RPMI7951 (cell line): ENCODE measurements at regions not wholly inside any gene's neighbourhood (a gene's known extent, or its start where the extent isn't known, plus 50 kb on each side); places are given as distances from the start of the nearest gene placed in this dataset.

Experiments
- DNase-seq: peaks from one replicate; pipeline ENCODE4 v3.0.0-alpha.2; 2012; ENCODE audit warnings: low read depth

DNA sequence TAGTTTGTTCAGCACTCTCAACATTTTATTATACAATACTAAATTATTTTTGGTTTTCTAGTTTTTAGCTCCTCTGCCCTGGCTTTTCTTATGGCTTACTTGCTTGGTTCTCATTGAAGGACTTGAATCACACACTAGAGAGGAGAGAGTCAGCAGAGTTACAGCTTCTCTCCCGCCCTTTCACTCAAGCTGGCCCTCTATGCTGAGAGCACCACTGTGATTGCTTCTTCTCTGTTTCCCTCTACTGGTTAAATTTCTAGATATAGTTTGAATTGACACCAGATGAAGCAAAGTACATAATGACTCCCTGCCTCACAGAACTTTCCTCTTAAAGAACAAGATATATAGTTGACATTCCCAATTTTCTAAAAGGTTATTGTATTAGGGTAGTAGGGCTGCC, 767.3 kb upstream of the SORCS1 start:
- no peak for DNase-seq

DNA sequence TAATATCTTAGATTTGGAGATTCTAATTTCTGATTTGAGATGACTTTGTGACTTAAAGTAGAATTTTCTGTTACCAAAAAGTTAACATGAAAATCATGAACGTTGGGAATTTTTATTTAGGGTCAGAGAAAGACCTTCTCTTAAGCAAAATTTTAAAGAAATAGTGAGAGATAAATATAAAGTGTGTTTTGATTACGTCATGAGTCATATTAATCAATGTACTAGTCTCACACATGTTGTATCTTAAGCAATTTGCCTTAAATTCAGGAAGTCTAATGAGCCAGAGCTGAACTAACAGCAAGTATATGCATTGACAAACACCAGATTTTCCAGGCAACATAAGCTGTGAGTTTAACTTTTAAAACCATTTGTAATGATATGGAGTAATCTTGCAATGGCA, 765.5 kb upstream of the SORCS1 start:
- no peak for DNase-seq

DNA sequence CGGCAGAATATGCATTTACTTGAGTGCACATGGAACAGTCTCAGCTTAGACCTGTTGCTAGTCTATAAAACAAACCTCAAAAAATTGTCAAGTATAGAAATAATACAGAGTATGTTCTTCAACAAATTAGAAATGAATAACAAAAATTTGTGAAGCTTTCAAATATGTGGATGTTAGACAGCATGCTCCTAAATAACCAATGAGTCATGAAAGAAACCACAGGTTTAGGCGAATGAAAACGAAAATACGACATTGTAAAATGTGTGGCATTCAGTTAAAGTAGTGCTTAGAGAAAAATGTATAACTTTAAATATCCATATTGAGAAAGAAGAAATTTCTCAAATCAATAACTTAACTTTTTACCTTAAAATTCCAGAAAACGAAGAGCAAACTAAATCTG, 760.0 kb upstream of the SORCS1 start:
- DNase-seq, result peak; percentile 49

DNA sequence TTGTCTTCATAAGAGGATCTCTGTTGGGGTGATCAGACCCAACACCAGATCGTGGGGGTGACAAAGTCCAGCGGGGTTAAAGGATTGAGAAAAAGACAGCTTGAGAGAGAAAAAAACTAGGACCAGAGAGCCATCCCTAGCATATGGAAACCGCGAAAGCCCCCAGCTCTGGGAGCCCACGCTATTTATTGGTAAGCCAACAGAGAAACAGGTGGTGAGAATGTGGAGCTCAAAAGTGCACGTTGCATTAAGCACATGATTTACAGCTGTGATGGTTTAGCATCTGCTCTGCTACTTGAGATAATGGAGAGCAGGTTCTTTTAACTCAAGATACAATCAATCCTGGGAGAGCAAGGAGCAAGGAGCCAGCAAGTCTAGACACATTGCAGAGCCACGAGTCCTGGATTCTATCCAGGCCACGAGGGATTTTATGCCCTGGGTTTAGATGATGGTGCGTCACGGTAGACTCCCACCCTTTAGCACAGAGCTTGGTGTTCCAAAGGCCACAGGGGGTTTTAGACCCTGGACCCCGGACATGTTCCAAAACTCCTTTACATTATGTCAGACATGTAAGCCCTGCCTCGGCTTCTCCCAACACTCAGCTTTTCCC, 755.2 kb upstream of the SORCS1 start:
- DNase-seq, result peak; percentile 41

DNA sequence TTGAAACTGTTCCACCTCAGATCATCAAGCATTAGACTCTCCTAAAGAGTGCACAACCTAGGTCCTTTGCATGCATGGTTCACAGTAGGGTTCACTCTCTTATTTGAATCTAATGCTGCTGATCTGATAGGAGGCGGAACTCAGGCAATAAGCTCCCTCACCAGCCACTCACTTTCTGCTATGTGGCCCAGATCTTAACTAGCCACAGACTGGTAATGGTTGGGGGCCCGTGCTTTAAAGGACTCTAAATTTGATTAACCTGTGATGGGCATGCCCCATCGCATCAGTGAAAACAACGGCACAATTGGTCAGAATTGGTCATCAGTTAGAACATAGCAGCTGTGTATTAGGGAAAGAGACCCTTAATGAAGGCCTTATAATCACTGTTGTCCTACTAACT, 753.7 kb upstream of the SORCS1 start:
- no peak for DNase-seq

DNA sequence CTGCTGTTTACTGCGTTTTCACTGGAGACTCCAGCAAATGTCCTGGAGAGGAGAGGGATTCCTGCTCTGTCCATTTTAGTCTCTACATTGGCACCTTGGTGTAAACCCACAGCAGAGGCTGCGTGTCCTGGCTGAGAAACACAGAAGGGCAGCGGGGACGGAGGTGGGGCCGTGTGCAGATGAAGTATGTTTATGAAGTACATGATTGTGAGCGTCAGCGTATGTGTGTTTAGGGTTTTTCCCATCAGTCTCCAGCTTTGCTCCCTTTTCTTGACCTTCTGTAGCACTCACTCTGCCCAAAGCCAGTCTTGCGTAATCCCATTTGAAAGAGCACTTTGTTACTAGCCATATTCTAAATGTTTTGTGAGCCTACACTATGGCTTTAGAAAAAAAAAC, 750.7 kb upstream of the SORCS1 start:
- DNase-seq, result peak; percentile 72

DNA sequence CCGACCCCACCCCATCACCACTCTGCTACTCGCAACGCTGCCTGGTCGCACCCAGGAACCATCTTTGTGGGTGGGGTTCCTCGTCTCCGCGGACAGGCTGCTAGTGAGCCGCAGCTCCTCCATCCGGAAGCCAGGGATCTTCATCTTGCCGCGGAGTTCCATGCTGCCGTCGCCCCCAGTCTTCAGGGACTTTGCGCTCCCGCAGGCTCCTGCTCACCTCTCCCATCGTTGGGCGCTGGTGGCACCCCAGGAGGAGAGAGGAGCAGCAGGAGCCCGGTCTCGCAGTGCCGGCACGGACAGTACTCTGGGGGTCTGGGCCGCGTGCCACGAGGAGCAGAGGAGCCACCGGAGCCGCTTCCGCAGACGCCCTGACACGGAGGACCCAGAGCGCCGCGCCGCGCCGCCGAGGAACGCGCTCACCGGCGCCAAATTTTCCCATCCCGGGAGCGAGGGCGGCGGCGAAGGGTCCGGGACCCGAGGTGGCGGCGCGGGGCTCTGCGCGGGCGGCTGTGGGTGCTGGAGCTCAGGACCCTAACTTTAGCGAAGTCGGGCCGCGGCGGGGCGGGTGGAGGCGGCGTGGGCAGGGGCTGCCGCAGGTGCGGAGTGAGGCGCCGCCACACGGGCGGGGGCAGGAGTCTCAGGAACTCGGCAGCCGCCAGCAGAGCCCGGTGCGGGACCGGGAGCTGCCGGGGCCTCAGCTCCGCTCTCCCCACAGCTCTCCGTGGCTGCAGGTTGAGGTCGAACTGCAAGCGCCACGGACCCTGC, 750.1 kb upstream of the SORCS1 start:
- DNase-seq, result peak; percentile 46

DNA sequence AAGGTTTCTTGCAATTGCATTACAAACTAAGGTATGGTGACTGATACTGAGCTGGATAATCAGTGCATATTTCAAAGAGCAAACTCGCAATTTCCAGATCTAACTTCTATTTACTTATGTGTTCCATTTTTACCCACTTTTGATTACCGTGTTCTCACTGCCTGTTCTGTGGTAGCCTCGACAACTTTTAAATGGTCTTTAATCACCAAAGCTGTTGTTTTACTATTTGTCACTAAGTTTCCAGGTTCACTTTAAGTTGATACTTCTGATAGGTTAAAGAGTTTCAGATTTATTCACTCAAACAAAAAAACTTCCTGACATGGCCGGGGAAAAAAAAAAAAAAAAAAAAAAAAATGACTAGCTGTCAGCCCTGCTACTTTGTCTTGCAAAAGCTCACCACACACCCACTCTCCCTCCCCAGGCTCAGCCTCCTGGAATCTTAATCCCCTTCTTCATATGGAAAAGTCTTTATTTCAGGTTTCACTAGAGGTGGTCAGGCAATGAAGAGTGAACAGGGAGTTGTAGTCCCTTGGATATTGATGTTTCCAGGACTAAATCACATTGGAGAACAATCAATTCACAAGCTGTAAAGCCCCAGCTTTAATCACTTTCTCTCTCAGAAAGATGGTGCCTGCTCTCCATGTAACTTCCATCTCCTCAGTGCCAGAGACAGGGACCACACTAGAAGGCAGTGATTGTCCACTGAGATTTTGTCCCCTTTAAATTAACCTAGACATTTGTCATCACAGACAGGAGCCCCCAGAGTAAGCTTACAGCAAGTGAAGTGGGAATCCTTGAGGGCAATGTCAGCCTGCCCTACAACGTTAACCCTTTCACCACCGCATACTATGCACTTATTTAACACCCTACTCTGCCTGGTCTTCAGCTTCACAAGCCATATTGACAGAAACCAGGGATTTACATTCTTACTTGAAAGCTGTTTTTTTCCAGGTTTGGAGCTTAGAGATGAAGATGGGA, 749.1 kb upstream of the SORCS1 start:
- DNase-seq, result no peak

DNA sequence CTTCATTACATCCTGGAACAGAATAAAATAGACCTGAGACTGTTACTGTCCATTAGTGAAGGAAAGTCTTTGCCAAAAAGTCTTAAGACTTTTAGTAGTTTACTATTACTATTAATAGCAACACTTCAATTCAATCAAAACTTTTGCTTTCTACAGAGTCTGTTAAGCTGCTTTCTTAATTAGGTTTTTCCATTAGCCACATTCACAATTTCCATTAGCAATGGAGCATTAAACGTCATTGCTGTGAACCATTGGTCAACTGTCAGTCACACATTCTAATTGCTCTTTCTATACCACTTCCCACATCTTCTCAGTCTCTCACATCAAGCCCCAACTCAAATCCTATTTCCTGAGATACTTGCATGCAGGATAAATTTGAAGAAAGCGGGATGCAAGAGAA, 736.6 kb upstream of the SORCS1 start:
- DNase-seq, result no peak

DNA sequence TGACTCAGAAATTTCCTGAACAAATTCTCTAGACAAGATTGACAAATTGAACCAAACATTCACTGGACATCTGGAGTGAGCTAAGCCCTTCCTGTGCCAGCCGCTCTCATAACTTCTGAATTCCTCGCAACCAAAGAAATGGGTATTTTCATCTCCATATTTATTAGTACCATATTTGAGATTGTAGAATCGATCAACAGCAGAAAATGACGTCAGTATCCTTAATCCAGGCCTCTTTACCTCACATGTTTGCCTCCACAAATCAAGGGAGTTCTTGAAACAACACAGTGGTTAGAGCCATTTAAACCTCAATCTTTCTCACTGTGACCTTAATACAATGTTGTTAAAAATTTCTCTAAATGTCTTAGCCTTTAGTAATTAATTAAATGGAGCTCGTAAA, 735.6 kb upstream of the SORCS1 start:
- no peak for DNase-seq

DNA sequence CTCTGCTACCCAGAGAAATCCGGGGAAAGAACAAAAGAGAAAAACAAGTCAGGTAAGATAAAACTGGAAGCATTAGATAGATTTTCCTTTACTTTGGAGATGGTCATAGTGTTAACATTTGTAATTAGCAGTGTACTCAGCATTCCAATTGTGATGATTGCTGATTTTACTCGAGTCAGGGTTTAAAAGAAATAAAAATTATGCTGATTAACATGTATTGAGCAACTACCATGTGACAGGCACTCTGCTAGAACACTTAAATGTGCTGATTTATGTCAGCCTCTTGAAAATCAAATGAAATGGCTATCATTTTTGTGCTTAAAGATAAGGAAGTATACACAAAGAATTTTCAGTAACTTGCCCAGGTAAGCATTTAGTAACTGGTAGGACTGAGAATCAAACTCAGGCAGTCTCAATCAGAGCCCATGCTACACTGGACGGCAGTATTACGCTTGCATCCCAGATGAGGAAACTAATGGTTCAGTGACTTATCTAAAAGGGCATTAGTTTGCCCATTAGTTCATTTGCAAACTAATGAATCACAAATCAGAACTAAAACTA, 735.1 kb upstream of the SORCS1 start:
- no peak for DNase-seq

DNA sequence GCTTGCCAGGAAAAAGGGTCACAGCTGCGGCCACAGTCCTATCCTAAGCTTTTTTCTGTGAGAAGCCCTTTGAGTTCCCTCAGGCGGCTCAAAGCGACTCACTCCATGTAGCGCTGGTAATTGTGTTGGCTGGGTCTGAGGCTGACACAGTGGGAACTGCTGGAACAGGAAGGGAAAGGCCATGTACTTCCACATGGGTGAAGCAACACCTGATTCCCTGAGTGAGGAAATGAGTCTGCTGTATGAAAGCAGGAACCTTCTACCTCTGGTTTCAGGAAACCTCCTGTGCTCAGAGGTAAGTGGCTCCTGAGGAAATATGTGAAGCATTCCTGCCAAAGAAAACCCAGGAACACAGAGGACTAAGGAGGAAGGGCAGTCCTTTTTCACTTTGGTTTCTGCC, 734.6 kb upstream of the SORCS1 start:
- peak; percentile 37 for DNase-seq

DNA sequence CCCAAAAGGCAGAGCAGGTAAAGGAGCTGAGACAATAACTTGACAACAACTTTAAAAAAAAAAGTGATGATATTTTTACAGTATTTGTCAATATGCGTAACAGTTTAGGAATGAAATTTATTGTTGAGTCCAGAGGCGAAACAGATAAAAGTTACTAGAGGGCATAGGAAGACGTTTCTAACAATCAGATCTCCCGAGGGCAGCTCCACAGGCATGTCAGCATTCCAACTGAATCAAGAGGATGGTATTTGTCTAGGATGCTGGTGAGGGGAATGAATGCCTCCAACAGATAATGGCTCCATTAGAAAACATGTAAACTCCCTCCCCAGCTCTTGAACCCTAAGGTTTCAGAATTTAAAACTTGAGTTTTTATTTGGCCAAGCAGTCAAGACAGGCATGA, 733.9 kb upstream of the SORCS1 start:
- no peak for DNase-seq

DNA sequence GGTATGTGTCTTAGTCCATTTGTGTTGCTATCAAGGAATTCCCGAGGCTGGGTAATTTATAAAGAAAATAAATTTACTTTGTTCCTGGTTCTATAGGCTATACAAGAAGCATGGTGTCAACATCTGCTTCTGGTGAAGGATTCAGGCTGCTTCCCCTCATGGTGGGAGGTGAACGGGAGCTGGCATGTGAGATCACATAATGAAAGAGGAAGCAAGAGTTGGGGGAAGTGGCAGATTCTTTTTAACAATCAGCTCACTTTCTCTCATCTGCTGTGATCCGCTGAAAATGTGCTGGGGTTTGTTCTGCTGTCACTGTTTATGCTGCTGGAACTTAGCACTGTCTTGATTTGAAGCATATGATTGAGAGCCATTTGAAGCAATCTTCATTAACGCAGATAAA, 730.0 kb upstream of the SORCS1 start:
- DNase-seq, result no peak

DNA sequence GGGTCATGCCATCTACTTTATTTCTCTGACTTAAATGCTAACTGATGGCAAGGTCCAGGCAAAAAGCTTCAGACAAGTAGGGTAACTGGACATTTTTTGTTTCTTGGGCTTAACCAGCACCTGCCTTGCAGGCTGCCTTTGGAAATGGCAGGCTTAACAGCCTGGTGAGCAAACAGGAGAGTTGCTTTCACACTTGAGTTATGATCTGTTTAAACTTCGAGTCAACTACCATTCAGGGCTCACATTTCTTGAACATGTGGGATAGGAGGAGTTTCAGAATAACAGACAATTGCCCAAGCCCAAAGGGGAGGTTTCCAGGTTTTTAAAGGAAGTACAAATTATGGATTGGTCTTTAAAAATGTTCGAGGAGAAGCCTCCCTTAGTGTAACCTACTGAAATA, 724.6 kb upstream of the SORCS1 start:
- DNase-seq, result no peak

DNA sequence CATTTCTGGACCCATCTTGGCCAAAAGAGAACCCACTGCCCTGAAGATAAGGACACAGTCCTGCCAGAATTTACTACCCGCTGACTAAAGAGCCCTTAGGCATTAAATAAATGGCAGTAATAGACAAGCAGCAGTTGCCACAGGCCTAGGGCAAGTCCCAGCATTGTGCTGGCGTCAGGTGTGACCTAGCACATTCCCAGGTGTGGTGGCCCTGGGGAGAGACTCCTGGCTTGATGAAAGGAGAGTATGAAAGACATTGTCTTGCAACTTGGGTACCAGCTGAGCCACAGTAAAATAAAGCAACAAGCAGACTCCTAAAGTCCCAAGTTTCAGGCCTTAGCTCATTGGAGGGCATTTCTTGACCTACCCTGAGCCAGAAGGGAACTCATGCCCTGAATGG, 715.7 kb upstream of the SORCS1 start:
- DNase-seq, result no peak

DNA sequence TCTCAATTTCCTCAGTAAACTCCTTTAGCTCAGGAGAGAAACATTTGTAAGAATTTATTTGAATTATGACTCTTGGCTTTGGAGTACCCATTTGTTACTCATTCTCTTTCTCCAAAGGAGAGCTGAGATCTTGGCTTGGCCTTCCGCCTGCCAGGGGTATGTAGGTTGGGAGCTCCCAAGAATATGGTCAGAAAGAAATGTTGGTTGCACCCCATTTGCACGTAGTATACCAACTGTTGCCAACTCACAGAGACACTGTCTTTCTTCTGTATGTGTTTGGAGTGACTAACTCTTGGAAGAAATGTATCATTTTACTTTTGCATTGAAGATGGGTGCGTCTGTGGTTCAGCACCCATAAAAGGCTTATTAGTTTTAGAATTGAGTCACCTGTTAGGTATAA, 708.5 kb upstream of the SORCS1 start:
- DNase-seq, result no peak

DNA sequence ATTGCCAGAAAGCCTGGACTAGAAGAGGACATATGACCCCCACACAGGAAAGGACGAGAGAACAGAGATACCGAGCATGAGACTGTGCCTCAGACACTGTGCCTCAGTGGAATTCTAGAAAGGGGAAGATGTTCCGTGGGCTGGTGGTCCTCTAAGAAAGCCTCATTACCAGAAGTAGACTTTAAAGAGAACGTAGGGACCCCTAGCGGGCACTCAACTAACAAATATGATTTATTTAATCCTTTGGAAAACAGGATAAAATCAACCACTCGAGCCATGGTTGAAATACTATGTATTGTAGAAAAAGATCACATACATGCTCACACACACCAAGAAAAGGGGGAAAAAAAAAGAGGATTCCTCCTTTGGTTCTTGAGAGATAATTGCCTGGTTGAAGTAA, 701.2 kb upstream of the SORCS1 start:
- peak; percentile 3 for DNase-seq

DNA sequence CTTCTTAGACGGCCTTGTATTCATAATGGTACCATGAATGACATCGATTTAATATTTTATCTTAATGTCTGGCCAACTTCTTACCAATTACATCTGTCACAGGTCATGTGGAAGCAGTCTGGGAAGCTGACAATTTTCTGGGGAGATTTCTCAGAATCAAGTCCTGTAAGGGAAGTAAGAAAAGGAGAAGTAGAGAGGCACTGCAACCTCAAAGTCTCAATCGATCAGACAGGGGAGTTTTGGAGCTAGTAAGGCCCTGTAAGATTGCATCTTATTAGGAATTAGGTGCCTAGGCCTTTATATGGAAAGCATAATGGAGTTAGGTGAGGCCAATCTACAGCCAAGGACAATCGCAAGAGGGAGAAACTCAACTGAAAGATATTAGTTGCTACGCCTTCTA, 694.6 kb upstream of the SORCS1 start:
- no peak for DNase-seq

DNA sequence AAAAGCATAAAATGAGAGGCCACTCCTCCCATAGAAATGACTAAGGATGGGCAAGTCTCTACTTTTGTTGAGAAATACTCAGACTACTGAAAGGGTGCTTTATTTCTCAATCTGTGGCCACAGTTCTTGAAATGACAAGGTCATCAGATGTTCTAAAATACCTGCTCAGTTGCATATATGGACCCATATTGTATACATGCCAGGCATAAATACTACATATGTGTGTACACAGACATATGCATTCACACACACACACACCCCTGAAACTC, 691.5 kb upstream of the SORCS1 start:
- no peak for DNase-seq

DNA sequence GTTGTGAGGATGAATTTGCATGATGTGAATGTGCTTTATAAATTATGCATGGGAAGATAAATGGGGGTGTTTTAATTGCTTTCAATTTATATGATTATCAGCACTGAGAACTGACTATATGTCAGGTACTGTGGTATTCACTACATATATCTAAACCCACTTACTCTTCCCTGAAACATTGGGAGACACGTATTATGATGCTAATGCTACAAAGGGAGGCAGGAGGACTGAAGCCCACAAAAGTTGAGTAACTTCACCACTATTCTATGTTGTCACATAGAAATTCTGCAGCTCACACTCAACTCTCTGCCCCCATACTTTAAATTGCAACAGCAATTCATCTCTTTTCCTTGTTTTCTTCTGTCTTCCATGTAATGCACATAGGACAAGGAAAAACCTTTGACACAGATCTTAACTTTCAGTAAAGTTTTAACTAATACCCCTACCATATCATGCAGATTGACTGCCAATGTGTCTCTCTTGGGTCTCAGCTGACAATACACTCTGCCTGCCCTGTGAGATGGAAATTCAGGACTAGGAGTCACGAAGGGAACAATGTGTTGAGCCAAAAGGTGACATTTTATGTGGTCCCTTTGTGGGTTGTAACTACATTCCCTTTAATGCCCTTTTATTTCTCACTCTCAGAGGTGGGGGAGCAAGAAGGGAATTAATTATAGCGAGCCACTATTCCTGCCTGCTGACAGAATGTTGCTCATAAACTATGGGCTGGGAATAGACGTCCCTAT, 691.0 kb upstream of the SORCS1 start:
- no peak for DNase-seq
